HG02884 (cell line): ENCODE measurements at regions not wholly inside any gene's neighbourhood (a gene's known extent, or its start where the extent isn't known, plus 50 kb on each side); places are given as distances from the start of the nearest gene placed in this dataset.

Experiments
- ATAC-seq: cut with Tn5 transposase; IDR thresholded peaks from one replicate; pipeline ENCODE4 v1.9.1; 2021; ENCODE audit warnings: mild to moderate bottlenecking, moderate library complexity; ENCODE audit not compliant: unreplicated experiment

DNA sequence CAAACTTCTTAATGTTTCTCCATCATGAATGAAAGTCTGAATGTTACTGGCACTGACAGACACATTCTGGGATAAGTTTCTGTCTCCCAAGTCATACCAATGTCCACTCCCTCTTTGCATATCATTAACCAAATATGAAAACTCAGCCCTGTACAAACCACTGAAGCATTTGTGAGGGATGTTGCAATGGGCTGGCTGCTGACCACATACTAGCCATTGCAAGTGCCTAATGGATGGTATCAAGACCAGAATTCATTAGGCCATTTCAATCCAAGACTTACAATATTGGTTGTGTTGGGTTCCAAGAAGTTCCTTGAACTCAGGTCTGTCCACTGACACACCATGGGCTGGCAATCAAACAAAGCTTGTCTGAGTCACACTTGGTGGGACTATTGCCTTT, 73.8 kb downstream of the CBLN2 start:
- no peak for ATAC-seq

- ATAC-seq = no peak
Observed at GRCh38 chr18:72468021-72468710, 76.0 kb downstream of the CBLN2 start.

GRCh38 chr18:72460210-72460680, 83.9 kb downstream of the CBLN2 start:
- no peak for ATAC-seq

DNA sequence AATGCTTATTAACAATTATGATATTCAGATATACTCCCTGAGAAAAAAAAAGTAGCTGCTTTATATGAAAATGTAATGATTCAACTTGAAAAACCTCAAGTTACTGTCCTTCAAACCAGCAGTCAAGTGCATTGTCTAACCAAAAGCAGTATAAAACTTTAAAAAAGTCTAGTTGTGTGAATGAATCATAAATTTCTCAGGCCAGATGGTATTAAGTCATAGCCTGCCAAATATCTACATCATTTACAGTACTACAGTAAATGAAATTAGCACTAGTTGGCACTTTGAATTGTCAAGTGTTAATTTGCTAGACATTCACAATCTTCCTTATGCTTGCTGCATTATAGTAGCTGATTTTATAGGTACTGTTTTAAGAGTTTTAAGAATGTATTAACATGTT, 85.9 kb downstream of the CBLN2 start:
- ATAC-seq = no peak

GRCh38 chr18:72456802-72457201, 87.3 kb downstream of the CBLN2 start:
- no peak for ATAC-seq

GRCh38 chr18:72452328-72452727, 91.8 kb downstream of the CBLN2 start:
- no peak for ATAC-seq

GRCh38 chr18:72444798-72445155, 99.4 kb downstream of the CBLN2 start:
- no peak for ATAC-seq

DNA sequence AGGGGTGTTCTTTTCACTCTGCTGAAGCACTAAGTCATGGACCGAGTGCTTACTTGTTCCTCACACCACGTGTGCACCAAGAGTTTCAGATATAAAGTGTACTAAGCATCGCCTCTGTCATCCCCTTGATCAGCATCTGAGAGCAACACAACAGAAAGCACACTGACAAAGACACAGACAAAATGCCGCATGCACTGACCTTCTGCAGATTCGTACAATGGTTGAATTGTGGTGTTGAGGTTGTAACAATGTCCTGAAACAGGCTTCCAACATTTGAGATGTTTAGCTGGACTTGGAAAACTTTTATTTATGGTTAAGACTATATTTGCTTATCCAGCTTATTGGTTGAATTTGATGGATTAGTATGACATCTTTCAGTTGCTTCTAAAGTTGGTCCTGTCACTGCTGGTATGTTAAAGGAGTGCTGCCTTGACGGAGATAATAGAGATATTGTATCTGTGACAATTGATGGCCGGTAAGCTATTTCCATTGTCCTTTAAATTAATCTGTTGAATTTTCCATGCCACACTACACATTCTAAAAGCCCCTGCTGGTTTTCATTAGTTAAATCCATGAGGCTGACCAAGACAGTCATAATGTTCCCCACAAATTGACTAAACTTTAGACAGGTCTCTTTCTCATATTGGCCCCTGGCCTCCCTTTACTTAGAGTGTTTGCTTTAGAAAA, 99.9 kb downstream of the CBLN2 start:
- no peak for ATAC-seq

DNA sequence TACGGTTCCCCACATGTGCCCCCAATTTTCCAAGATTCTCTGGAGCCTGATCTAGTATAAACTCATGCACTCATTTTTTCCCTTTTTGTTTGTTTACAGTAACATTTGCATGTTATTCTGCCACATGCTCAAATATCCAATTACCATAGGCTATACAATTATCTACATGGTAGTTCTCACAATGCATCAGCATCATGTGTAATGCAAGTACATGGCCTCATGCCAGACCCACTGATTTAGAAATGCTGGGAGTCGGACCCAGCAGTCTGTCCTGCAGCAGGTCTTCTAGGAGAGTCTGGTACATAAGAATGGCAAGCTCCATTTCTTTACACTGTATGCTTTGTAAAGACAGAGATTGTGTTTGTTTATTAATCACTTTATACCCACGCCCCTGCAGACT, 107.7 kb downstream of the CBLN2 start:
- no peak for ATAC-seq

DNA sequence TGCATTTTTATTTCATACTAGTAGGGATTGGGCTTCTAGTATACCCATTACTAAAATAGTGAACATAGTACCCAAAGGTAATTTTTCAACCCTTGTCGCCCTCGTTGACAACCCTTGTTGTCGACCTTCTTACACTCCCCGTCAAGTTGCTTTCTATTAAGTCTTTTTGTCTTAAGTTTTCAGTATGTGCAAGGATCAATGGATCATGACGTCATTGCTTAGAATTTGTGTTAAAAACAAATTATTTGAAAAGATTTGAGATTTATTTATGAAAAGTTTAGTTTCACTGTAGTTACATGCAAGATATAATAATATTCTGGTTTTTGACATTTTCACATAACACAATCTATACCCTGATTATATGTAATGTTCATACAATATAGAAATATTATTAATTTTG, 110.4 kb downstream of the CBLN2 start:
- no peak for ATAC-seq

- no peak for ATAC-seq
Observed at GRCh38 chr18:72427721-72428120, 116.4 kb downstream of the CBLN2 start.

DNA sequence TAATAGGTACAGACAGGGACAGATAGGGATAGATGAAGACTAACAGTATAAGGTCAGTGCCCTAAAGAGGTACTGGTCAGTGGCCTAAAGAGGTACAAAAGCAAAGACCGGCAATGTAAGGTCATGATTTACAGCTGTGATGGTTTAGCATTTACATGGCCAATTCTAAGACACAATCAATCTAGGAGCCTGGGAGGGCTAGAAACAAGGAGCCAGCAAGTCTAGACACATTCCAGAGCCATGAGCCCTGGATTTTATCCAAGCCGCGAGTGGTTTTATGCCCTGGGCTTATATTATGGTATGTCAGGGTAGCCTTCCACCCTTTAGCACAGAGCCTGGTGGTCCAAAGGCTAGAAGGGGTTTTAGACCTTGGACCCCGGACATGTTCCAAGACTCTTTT, 124.2 kb downstream of the CBLN2 start:
- ATAC-seq = no peak

DNA sequence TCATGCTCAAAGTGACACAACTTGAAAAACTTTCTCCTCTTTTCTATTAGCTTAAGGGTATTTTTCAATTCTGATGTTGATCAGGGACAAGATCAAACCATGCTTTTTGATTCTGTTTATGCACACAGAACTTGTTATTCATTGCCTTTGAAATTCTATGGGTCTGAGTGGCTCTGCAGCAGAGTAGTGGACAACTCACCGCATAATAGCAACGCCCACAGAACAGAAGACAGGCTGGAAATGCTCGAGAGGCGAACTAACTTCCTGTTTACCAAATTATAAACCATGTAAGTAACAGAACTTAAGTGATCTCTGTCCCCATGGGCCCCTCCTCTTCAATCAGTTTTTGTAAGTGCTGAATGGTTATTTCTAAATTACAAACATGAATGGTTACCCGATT, 131.2 kb downstream of the CBLN2 start:
- ATAC-seq = no peak

DNA sequence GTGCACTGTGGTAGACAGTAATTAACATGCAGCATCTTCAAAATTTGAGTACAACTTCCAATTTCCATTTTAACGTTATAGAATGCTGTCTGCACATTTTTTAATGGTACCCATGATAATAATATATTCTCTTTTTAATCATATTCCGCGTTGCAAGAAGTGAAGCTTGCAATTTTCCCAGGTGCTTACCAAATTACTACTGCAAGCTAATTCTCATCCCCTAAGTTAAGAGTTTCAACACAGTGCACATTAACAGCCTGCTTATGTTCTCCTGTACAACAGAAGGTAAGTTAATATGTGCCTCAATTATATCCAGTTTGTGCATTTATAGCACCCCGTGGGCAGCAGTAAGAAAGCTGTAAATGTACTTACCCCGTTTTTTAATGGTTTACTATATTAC, 132.9 kb downstream of the CBLN2 start:
- ATAC-seq = no peak

DNA sequence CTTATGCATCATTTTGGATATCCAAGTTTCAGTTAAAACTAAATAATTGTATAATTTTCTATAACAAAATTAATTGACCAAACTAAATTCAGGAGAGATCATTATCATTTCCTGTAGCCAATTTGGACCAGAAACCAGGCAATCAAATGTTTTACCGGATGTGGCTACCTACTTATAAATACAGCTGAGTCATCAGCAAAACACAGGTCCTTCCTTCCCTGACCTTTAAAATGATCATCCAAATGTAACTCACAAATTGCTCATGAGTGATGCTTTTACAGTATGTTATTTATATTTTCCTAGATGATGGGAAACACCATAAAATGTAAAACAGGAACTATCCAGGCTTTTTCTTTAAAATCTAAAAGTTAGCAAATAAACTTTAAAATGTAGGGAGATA, 133.7 kb downstream of the CBLN2 start:
- ATAC-seq = no peak

GRCh38 chr18:72409903-72410302, 134.2 kb downstream of the CBLN2 start:
- no peak for ATAC-seq

DNA sequence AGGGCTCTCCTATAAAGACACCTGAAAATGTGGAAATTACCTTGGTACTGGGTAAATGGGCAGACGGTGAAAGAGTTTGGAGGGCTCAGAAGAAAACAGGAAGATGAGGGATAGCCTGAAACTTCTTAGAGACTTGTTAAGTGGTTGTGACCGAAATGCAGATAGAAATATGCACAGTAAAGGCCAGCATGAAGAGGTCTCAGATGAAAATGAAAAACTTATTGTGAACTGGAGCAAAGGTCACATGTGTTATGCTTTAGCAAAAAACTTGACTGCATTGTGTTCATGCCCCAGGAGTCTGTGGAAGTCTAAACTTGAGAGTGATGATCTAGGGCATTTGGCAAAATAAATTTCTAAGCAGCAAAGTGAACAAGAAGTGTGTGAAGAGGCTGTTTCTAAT, 137.1 kb downstream of the CBLN2 start:
- ATAC-seq = no peak

DNA sequence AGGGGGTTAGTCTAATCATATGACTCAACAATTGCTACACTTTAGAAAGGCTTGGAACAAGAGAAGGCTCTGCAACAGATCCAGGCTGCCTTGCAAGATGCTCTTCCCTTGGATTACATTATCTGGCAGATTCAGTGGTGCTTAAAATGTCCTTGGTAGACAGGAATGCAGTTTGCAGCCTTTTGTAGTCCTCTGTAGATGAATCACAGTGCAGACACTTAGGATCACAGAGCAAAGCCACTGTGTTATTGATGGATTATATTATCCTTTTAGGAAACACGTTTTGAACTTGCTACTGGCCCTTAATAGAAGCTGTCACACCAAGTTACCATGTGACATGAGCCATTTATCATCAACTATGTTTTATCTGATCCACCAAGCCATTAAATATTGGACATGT, 152.2 kb downstream of the CBLN2 start:
- no peak for ATAC-seq

DNA sequence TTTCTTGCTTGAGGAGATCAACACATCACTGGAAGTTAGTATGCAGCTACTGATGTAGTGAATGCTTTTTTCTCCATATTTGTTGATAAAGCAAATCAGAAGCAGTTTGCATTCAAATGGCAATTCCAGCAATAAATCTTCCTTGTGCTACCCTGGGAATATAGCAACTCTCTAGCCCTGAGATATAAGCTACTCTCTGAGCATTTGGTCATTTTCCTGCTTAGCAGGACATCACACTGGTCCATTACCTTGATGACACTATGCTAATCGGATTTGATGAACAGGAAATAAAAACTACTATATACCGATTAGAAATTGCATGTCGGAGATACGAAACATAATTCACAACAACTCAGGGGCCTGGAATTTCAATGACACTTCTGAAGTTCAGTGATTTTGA, 152.7 kb downstream of the CBLN2 start:
- ATAC-seq = no peak

- ATAC-seq = no peak
Observed at GRCh38 chr18:72378016-72378415, 166.1 kb downstream of the CBLN2 start.

DNA sequence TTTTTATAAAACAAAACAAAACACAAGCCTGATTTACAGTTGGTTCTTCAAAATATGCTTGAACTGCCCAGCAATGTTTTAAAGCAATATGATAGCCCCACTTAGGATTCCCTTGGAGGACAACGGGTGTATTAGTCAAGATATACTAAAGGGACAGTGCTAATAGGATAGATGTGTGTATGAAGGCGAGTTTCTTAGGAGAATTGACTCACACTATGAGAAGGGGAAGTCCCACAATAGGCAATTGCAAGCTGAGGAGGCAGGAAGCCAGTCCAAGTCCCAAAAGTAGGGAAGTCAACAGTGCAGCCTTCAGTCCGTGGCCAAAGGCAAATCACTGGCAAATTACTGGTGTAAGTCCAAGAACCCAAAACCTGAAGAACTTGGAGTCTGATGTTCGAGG, 167.9 kb downstream of the CBLN2 start:
- ATAC-seq = no peak

DNA sequence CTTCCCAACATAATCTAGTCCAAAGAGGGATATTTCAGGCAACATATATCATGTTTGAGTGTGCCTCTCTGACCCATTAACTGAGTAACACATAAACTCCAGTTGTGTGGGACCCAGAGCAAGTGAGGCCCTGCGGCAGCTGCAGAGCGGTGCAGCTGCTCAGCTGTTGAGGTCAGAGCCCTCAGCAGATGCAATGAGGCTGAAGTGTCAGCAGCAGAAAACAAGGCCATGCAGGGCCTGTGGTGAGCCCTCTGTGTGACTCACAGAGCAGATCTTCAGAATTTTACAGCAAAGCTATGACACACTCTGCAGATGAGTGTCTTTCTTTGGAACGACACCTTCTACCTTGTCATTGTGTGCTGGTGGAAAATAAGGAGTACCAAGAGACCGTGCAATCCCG, 168.5 kb downstream of the CBLN2 start:
- no peak for ATAC-seq

DNA sequence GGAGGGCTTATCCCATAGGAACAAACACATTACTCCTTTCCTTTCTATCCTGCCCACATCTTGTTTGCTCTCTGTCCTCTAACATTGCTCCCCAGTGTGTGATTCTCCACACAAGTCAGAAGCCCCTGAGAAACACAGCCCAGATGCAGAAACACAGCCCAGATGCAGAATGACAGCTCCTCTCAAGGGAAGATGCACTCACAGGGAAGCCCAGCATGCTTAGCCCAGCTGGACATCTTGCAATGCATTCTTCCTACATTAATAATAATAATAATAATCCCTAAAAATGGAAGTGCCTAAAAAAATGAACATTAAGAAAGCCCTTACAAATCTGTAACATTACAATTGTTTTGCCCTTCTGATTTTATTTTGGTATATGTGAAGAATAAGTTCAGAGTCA, 172.1 kb downstream of the CBLN2 start:
- no peak for ATAC-seq
